MM.1S (cell line): ENCODE measurements at regions not wholly inside any gene's neighbourhood (a gene's known extent, or its start where the extent isn't known, plus 50 kb on each side); places are given as distances from the start of the nearest gene placed in this dataset.

Experiments
- CTCF ChIP-seq: fragments of 300-600 bp; sonication (generic); IDR thresholded peaks from 2 replicates; pipeline ENCODE4 v1.5.1; 2016; ENCODE audit warnings: antibody characterized with exemption, low read length, mixed read lengths
- EZH2 ChIP-seq: fragments of 300-600 bp; sonication (generic); optimal IDR thresholded peaks from 2 replicates; pipeline ENCODE3; 2017; ENCODE audit warnings: low read depth, mild to moderate bottlenecking, antibody characterized with exemption, low read length, mixed read lengths

GRCh38 chr18:30806823-30807222 lies 235.7 kb downstream of the DSC3 start:
- TF ChIP-seq CTCF: no peak
- no peak for TF ChIP-seq EZH2
